ENCODE measurements at regions not wholly inside any gene's neighbourhood (a gene's known extent, or its start where the extent isn't known, plus 50 kb on each side); places are given as distances from the start of the nearest gene placed in this dataset.

- no peaks in the 10 kb centered on the region for H3K36me3 ChIP-seq (ENCODE audit: control insufficient read depth, insufficient read depth, low read length)
- DNase-seq (ENCODE audit: low read depth), result no peak
- TF ChIP-seq CTCF (IDR thresholded peaks at IDR 0.05; ENCODE audit: insufficient read depth, low read depth, low read length), result no peak
- H3K27me3 ChIP-seq (ENCODE audit: control insufficient read depth, insufficient read depth, low read length), result no peaks in the 10 kb centered on the region
- H3K4me3 ChIP-seq (ENCODE audit: low read depth, low read length), result no peak overlapping the region
- ChIA-PET CTCF (no interaction called here), POLR2A (no interaction called here)
These were observed 66.5 kb upstream of the SKAP2 start for GRCh38 chr7:26930845-26931244.

- no peak for DNase-seq (ENCODE audit: low read depth)
- Histone ChIP-seq H3K4me3 (ENCODE audit: low read depth, low read length) (no peak overlapping the region), H3K27me3 (ENCODE audit: control insufficient read depth, insufficient read depth, low read length) (no peaks in the 10 kb centered on the region), H3K36me3 (ENCODE audit: control insufficient read depth, insufficient read depth, low read length) (no peaks in the 10 kb centered on the region)
- POLR2A ChIA-PET, result no interaction called here
- CTCF ChIA-PET, result no interaction called here
- no peak for TF ChIP-seq CTCF (IDR thresholded peaks at IDR 0.05; ENCODE audit: insufficient read depth, low read depth, low read length)
These were observed 65.8 kb upstream of the SKAP2 start for GRCh38 chr7:26930201-26930600.

- no peak for TF ChIP-seq CTCF (IDR thresholded peaks at IDR 0.05; ENCODE audit: insufficient read depth, low read depth, low read length)
- no peak for DNase-seq (ENCODE audit: low read depth)
- CTCF ChIA-PET, result interaction anchor here (0.8 kb wide), 1 partner anchor 18 kb away, joined by 3 read pairs; no protein-coding TSS in a partner anchor
- POLR2A ChIA-PET, result no interaction called here
- no peaks in the 10 kb centered on the region for H3K27me3 ChIP-seq (ENCODE audit: control insufficient read depth, insufficient read depth, low read length)
- no peak overlapping the region for H3K4me3 ChIP-seq (ENCODE audit: low read depth, low read length)
- H3K36me3 ChIP-seq (ENCODE audit: control insufficient read depth, insufficient read depth, low read length), result no peaks in the 10 kb centered on the region
These were observed 64.4 kb upstream of the SKAP2 start for GRCh38 chr7:26928703-26929347.

GRCh38 chr7:26925768-26926167 is 61.4 kb upstream of the SKAP2 start:
- no peak for DNase-seq (ENCODE audit: low read depth)
- TF ChIP-seq CTCF (IDR thresholded peaks at IDR 0.05; ENCODE audit: insufficient read depth, low read depth, low read length), result no peak
- H3K36me3 ChIP-seq (ENCODE audit: control insufficient read depth, insufficient read depth, low read length), result no peaks in the 10 kb centered on the region
- POLR2A ChIA-PET, result no interaction called here
- CTCF ChIA-PET, result no interaction called here
- H3K27me3 ChIP-seq (ENCODE audit: control insufficient read depth, insufficient read depth, low read length), result no peaks in the 10 kb centered on the region
- no peak overlapping the region for H3K4me3 ChIP-seq (ENCODE audit: low read depth, low read length)

GRCh38 chr7:26924149-26924767 is 59.9 kb upstream of the SKAP2 start:
- POLR2A ChIA-PET, result no interaction called here
- no peaks in the 10 kb centered on the region for H3K27me3 ChIP-seq (ENCODE audit: control insufficient read depth, insufficient read depth, low read length)
- CTCF ChIA-PET, result interaction anchor here (1.4 kb wide), 1 partner anchor 15 kb away, joined by 4 read pairs; no protein-coding TSS in a partner anchor

More at GRCh38 chr7:26924149-26924767, 59.9 kb upstream of the SKAP2 start:
- H3K36me3 ChIP-seq (ENCODE audit: control insufficient read depth, insufficient read depth, low read length), result no peaks in the 10 kb centered on the region
- H3K4me3 ChIP-seq (ENCODE audit: low read depth, low read length), result no peak overlapping the region
- TF ChIP-seq CTCF (IDR thresholded peaks at IDR 0.05; ENCODE audit: insufficient read depth, low read depth, low read length), result no peak
- DNase-seq (ENCODE audit: low read depth), result no peak

Measured in BJ (cell line).